OCI-LY7 (cell line): ENCODE measurements at regions not wholly inside any gene's neighbourhood (a gene's known extent, or its start where the extent isn't known, plus 50 kb on each side); places are given as distances from the start of the nearest gene placed in this dataset.

Source experiments
- BruUV-seq: library from RNA; stranded (reverse); fragments of 400-500 nt; replicated peaks from 2 replicates; lab custom pipeline; 2021; lab: Mats Ljungman, UMichigan
- CTCF ChIA-PET: fragments of 300-600 bp; sonication (Branson Sonifier 250); formaldehyde crosslinking; loops from one replicate; lab custom pipeline; 2022; ENCODE audit warnings: antibody characterized with exemption; ENCODE audit not compliant: unreplicated experiment; lab: Charles Lee
- POLR2A ChIA-PET: fragments of 300-600 bp; sonication (Branson Sonifier 250); formaldehyde crosslinking; loops from one replicate; lab custom pipeline; 2022; ENCODE audit warnings: antibody characterized with exemption; lab: Charles Lee
- DNase-seq: peaks from one replicate; pipeline ENCODE4 v3.0.0-alpha.2; 2015; ENCODE audit warnings: low spot score
- H2AFZ ChIP-seq: fragments of 200-600 bp; sonication (generic), shearing (Covaris generic); 2 replicates; pipeline ENCODE4 v1.6.1; 2014; ENCODE audit warnings: mild to moderate bottlenecking, antibody characterized with exemption, low read length, moderate library complexity
- H3K27ac ChIP-seq: fragments of 200-600 bp; sonication (generic); 2 replicates; pipeline ENCODE4 v1.5.1; 2014; ENCODE audit warnings: mixed run types, low read depth, mild to moderate bottlenecking, moderate library complexity, low read length, inconsistent platforms; ENCODE audit not compliant: poor library complexity, severe bottlenecking
- H3K36me3 ChIP-seq: fragments of 200-600 bp; sonication (generic); 2 replicates; pipeline ENCODE4 v1.6.1; 2014; ENCODE audit warnings: mild to moderate bottlenecking, antibody characterized with exemption, low read length, moderate library complexity, mixed read lengths; ENCODE audit not compliant: insufficient read depth
- H3K4me1 ChIP-seq: fragments of 200-600 bp; sonication (generic); 2 replicates; pipeline ENCODE4 v1.5.1; 2014; ENCODE audit warnings: mild to moderate bottlenecking, low read length; ENCODE audit not compliant: insufficient read depth, poor library complexity, severe bottlenecking
- H3K4me2 ChIP-seq: fragments of 200-600 bp; sonication (generic); 2 replicates; pipeline ENCODE4 v1.6.1; 2014; ENCODE audit warnings: mild to moderate bottlenecking, low read length
- H3K4me3 ChIP-seq: fragments of 200-600 bp; sonication (generic); 2 replicates; pipeline ENCODE4 v1.5.1; 2014; ENCODE audit warnings: mild to moderate bottlenecking, low read depth, low read length; ENCODE audit not compliant: poor library complexity, severe bottlenecking
- H3K79me2 ChIP-seq: fragments of 200-600 bp; sonication (generic); 2 replicates; pipeline ENCODE4 v1.6.1; 2016; ENCODE audit warnings: low read depth, mild to moderate bottlenecking, low read length, moderate library complexity, mixed read lengths; ENCODE audit not compliant: insufficient read depth
- H3K9me2 ChIP-seq: fragments of 200-600 bp; sonication (generic); 2 replicates; pipeline ENCODE4 v1.6.1; 2016; ENCODE audit warnings: mild to moderate bottlenecking, low read length, mixed read lengths; ENCODE audit not compliant: insufficient read depth
- H3K9me3 ChIP-seq: fragments of 200-600 bp; sonication (generic); 2 replicates; pipeline ENCODE4 v1.6.1; 2014; ENCODE audit warnings: mild to moderate bottlenecking, mixed run types, low read length, mixed read lengths
- H4K20me1 ChIP-seq: fragments of 200-600 bp; sonication (generic); 2 replicates; pipeline ENCODE4 v1.6.1; 2014; ENCODE audit warnings: mild to moderate bottlenecking, antibody characterized with exemption, low read length, moderate library complexity, mixed read lengths; ENCODE audit not compliant: insufficient read depth
- EZH2phosphoT487 ChIP-seq: fragments of 200-600 bp; sonication (generic); IDR thresholded peaks from 2 replicates; pipeline ENCODE4 v1.6.1; 2018; ENCODE audit warnings: low read depth, borderline replicate concordance, mild to moderate bottlenecking, mixed run types, antibody characterized with exemption, low read length, moderate library complexity, mixed read lengths
- intact Hi-C: fragments of 100-400 bp; cut with micrococcal nuclease; formaldehyde crosslinking; loops from one replicate; pipeline ENCODE4 v1.10.0; 2022; ENCODE audit not compliant: unreplicated experiment
- TF ChIP-seq, protein P1 (sequence below): fragments of 200-600 bp; sonication (generic); conservative IDR thresholded peaks from 2 replicates; pipeline ENCODE4 v1.5.1; 2014; ENCODE audit warnings: mild to moderate bottlenecking, antibody characterized with exemption, low read length, moderate library complexity, mixed read lengths

DNA sequence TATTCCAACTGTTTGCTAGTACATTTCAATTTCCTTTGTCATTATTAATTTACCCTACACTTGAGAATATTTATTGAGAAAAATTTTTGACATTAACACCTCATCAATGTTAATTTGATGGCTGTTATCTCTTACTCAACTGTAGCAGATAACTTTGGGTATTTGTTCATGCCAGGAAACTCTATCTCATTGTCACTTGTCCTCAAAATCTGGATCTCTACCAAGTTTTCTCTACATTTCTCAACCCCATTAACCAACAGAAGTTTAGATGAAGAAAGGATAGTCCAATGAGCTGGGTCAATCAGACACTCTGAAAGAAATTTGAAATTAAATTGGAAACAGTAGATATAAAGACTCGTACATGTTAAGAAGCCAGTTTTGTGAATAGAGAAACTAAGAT is 395.3 kb downstream of the TUSC1 start:
- no peak for DNase-seq
- Histone ChIP-seq H3K27ac (no peak overlapping the region), H3K4me1 (no peaks in the 10 kb centered on the region), H2AFZ (no peak overlapping the region), H3K4me2 (no peak overlapping the region), H3K9me2 (no peaks in the 10 kb centered on the region), H3K79me2 (no peaks in the 10 kb centered on the region), H3K36me3 (no peaks in the 10 kb centered on the region), H4K20me1 (no peaks in the 10 kb centered on the region), H3K9me3 (no peaks in the 10 kb centered on the region), H3K4me3 (no peak overlapping the region)
- ChIA-PET CTCF (no interaction called here), POLR2A (interaction anchor here (0.6 kb wide), 1 partner anchor 53 kb away, joined by 3 read pairs; no protein-coding TSS in a partner anchor)
- intact Hi-C loops: no loop called here
- no TSS peak for BruUV-seq
- TF ChIP-seq EZH2phosphoT487: no peak
- TF ChIP-seq, protein P1, sequence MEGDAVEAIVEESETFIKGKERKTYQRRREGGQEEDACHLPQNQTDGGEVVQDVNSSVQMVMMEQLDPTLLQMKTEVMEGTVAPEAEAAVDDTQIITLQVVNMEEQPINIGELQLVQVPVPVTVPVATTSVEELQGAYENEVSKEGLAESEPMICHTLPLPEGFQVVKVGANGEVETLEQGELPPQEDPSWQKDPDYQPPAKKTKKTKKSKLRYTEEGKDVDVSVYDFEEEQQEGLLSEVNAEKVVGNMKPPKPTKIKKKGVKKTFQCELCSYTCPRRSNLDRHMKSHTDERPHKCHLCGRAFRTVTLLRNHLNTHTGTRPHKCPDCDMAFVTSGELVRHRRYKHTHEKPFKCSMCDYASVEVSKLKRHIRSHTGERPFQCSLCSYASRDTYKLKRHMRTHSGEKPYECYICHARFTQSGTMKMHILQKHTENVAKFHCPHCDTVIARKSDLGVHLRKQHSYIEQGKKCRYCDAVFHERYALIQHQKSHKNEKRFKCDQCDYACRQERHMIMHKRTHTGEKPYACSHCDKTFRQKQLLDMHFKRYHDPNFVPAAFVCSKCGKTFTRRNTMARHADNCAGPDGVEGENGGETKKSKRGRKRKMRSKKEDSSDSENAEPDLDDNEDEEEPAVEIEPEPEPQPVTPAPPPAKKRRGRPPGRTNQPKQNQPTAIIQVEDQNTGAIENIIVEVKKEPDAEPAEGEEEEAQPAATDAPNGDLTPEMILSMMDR: no peak

- Histone ChIP-seq H4K20me1 (no peaks in the 10 kb centered on the region), H3K4me2 (no peak overlapping the region), H3K27ac (no peak overlapping the region), H2AFZ (no peak overlapping the region), H3K4me1 (no peaks in the 10 kb centered on the region), H3K4me3 (no peak overlapping the region), H3K36me3 (no peaks in the 10 kb centered on the region), H3K9me2 (no peaks in the 10 kb centered on the region), H3K9me3 (no peaks in the 10 kb centered on the region), H3K79me2 (no peaks in the 10 kb centered on the region)
- intact Hi-C loops: no loop called here
- CTCF ChIA-PET: no interaction called here
- POLR2A ChIA-PET: interaction anchor here (1.1 kb wide), 1 partner anchor 761 kb away, joined by 3 read pairs; no protein-coding TSS in a partner anchor
- DNase-seq: no peak
- no peak for TF ChIP-seq EZH2phosphoT487
- TF ChIP-seq, protein P1: no peak
- no TSS peak for BruUV-seq
Measured at GRCh38 chr9:25261445-25261844, 416.8 kb downstream of the TUSC1 start.

- Histone ChIP-seq H2AFZ (no peak overlapping the region), H3K4me1 (no peaks in the 10 kb centered on the region), H3K27ac (no peak overlapping the region), H3K36me3 (no peaks in the 10 kb centered on the region), H3K9me2 (no peaks in the 10 kb centered on the region), H3K9me3 (no peaks in the 10 kb centered on the region), H4K20me1 (no peaks in the 10 kb centered on the region), H3K4me2 (no peak overlapping the region), H3K4me3 (no peak overlapping the region), H3K79me2 (no peaks in the 10 kb centered on the region)
- ChIA-PET CTCF (no interaction called here), POLR2A (no interaction called here)
- intact Hi-C loops: no loop called here
- DNase-seq: no peak
- no TSS peak for BruUV-seq
- TF ChIP-seq, protein P1: no peak
Measured at GRCh38 chr9:25260046-25260445, 418.2 kb downstream of the TUSC1 start.
